ENCODE measurements at regions not wholly inside any gene's neighbourhood (a gene's known extent, or its start where the extent isn't known, plus 50 kb on each side); places are given as distances from the start of the nearest gene placed in this dataset.

- TF ChIP-seq CTCF (IDR thresholded peaks at IDR 0.05), result no peak
- TF ChIP-seq POLR2A (IDR thresholded peaks at IDR 0.05; ENCODE audit: low read depth), result no peak
These were observed 708.1 kb downstream of the PTPRU start for GRCh38 chr1:29944253-29944905.

Data from esophagus muscularis mucosa (tissue), 3 donors.